ENCODE measurements at regions not wholly inside any gene's neighbourhood (a gene's known extent, or its start where the extent isn't known, plus 50 kb on each side); places are given as distances from the start of the nearest gene placed in this dataset.

- CTCF ChIA-PET = interaction anchor here (0.6 kb wide), 1 partner anchor 49 kb away, joined by 5 read pairs; no protein-coding TSS in a partner anchor
- POLR2A ChIA-PET = no interaction called here
Observed at GRCh38 chr18:79580498-79581171, 99.0 kb upstream of the CTDP1 start.

More at GRCh38 chr18:79580498-79581171, 99.0 kb upstream of the CTDP1 start:
- BruUV-seq (replicated peaks) = no TSS peak
- intact Hi-C loops (cut with micrococcal nuclease) = no loop called here
- Histone ChIP-seq H3K4me3 (replicated peaks in 1 of 2; ENCODE audit: low read depth in 1 of 2, low read length in 2 of 2) (no peak overlapping the region), H3K27ac (ENCODE audit: low read depth, low read length) (no peak overlapping the region), H3K4me1 (ENCODE audit: control insufficient read depth in 1 of 2, insufficient read depth in 2 of 2, low read length in 2 of 2) (peaks cover 0 to 10% of the 10 kb centered on the region in 2 experiments; a peak in 2 of 4 replicates), H3K9me3 (ENCODE audit: control insufficient read depth in 1 of 2, insufficient read depth in 1 of 2, low read depth in 1 of 2, low read length in 2 of 2) (no peaks in the 10 kb centered on the region; a peak in 1 of 4 replicates), H3K9ac (ENCODE audit: low read length) (no peak overlapping the region), H3K36me3 (ENCODE audit: control insufficient read depth in 1 of 2, insufficient read depth in 2 of 2, low read length in 2 of 2) (no peaks in the 10 kb centered on the region), H3K9me2 (ENCODE audit: insufficient read depth) (no peaks in the 10 kb centered on the region), H3K4me2 (ENCODE audit: low read length) (no peak overlapping the region), H3K79me2 (ENCODE audit: insufficient read depth, low read length) (no peaks in the 10 kb centered on the region), H2AFZ (ENCODE audit: low read depth, low read length, poor library complexity, severe bottlenecking) (no peak overlapping the region), H4K20me1 (ENCODE audit: insufficient read depth) (no peaks in the 10 kb centered on the region), H3K27me3 (ENCODE audit: insufficient read depth, low read length) (no peaks in the 10 kb centered on the region)
- TF ChIP-seq ATF3 (IDR thresholded peaks at IDR 0.05) (no peak), SP1 (IDR thresholded peaks at IDR 0.05; ENCODE audit: low read depth) (no peak), EZH2phosphoT487 (IDR thresholded peaks at IDR 0.05; ENCODE audit: borderline replicate concordance) (no peak), ZNF274 (IDR thresholded peaks at IDR 0.05; ENCODE audit: low read depth, low read length) (no peak), RAD21 (IDR thresholded peaks at IDR 0.05; ENCODE audit: low read depth) (no peak), MAX (IDR thresholded peaks at IDR 0.05) (no peak), JUND (IDR thresholded peaks at IDR 0.05) (no peak), REST (IDR thresholded peaks at IDR 0.05; ENCODE audit: low read depth) (no peak), SIN3A (IDR thresholded peaks at IDR 0.05; ENCODE audit: low read depth) (no peak), YY1 (IDR thresholded peaks at IDR 0.05; ENCODE audit: extremely low read depth, insufficient replicate concordance, low read depth, low read length) (no peak), CTCF (IDR thresholded peaks at IDR 0.05 in 2 of 3, conservative IDR thresholded peaks at IDR 0.05 in 1 of 3; ENCODE audit: borderline replicate concordance in 1 of 3, insufficient read depth in 1 of 3, low read depth in 2 of 3, low read length in 2 of 3) (no peak), EGR1 (IDR thresholded peaks at IDR 0.05; ENCODE audit: low read depth) (no peak), ZBTB33 (IDR thresholded peaks at IDR 0.05; ENCODE audit: extremely low read depth, insufficient replicate concordance, low read length) (no peak), POLR2AphosphoS5 (IDR thresholded peaks at IDR 0.05; ENCODE audit: low read depth, low read length) (no peak), ELF1 (IDR thresholded peaks at IDR 0.05; ENCODE audit: borderline replicate concordance, low read depth) (no peak), ZFX (IDR thresholded peaks at IDR 0.05) (no peak), TCF7L2 (IDR thresholded peaks at IDR 0.05; ENCODE audit: borderline replicate concordance, extremely low read depth, insufficient read depth, insufficient read length) (no peak)
- DNase-seq (ENCODE audit: low read depth, low spot score) = no peak
- ATAC-seq = no peak
- RAD21 ChIA-PET (ENCODE audit: low non-redundant PET in 1 of 2, low total read pairs in 2 of 2, uncharacterized antibody in 2 of 2, unreplicated experiment in 2 of 2) = no interaction called here
